ENCODE measurements at regions not wholly inside any gene's neighbourhood (a gene's known extent, or its start where the extent isn't known, plus 50 kb on each side); places are given as distances from the start of the nearest gene placed in this dataset.
"Not testable (repeated sequence)": the region's sequence is repeated elsewhere in the genome, so short reads cannot be mapped to it uniquely, and the experiment has no call there.

DNA sequence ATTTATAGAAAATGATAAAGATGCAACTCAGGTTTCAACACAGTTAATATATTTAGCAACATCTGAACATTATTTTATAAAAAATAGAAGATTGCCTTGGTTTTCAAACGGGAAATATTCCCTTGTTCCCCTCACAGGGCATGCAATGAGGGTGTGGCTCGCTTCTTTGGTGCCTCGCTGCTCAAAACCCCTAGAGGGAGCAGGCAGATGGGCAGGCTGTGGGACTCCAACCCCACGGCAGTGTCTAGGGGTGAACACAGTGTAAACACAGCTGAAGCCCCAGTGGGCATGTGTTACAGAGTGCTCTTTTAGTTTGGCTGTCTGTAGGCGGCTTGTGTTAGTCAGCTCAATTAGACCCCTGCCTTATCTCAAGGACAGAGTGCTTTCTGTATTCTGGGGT, 560.8 kb upstream of the IMPG1 start:
- DNase-seq: no peak

DNA sequence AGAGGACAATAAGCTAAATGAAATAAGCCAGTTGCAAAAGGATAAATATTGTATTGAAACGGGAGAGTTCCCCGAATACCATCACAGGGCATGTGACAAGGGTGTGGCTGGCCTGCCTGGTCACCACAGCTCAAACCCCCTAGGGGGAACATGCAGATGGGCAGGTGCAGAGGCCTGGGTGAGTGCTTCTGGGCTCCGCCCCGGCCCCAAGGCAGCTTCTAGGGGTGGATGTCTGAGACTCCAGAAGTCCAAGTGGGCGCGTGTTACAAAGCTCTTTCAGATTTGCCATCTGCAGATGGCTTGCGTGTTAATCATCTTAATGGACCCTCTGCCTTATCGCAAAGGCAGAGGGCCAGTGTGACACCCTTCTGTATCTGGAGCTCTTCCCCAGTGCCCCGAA, 559.2 kb upstream of the IMPG1 start:
- DNase-seq: no peak

DNA sequence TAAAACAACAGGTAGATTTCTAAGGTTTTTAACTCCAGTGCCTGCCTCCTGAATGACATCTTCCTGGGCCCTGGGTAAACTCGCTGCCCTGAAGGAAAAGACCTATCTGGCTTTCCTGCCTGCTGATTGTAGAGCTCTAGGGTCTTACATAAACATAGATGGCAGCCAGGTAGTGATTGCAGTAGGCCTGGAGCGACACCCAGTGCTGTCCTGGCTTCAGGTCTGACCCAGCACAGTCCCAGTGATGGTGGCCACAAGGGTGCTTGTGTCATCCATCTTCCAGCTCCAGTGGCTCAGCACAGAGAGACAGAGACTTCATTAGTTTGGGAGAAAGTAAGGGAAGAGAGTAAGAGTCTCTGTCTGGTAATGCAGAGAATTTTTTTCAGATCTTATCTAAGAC, 542.9 kb upstream of the IMPG1 start:
- DNase-seq: no peak

DNA sequence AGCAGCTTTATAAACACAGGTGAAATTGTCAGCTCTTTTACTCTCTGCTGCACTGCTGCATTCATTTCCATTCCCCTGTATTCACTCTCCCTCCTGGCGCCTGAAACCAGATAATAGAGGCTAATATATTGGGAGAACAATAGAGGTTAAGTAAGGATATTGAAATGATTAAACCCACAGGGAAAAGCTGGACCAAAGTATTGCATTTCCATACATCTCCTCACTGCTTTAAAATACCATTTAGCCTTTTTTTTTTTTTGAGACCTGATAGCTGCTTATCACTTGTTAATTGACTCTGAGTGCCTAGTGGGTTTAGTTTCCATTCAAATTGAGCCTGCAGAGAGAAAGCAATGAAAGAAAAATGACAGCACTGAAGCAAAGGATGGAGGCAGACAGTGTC, 540.5 kb upstream of the IMPG1 start:
- no peak for DNase-seq

DNA sequence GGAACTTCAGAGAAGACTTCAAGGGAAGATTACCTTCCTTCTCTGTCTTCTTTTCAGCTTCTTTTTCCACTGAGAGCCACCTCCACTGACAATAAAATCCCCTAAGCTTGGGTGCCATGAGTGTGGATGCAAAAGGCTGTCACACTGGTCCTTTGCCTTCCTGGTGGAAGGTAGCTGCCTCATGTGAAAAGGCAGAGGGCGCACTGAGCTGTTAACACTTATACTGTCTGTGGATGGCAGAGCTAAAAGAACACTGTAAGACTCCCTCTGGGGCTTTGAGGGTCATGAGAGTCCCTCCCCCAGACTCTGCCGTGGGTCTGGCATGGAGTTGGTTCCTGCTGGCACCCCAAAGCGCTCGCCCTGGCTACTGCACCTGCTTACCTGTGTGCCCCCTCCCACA, 536.7 kb upstream of the IMPG1 start:
- DNase-seq: no peak

DNA sequence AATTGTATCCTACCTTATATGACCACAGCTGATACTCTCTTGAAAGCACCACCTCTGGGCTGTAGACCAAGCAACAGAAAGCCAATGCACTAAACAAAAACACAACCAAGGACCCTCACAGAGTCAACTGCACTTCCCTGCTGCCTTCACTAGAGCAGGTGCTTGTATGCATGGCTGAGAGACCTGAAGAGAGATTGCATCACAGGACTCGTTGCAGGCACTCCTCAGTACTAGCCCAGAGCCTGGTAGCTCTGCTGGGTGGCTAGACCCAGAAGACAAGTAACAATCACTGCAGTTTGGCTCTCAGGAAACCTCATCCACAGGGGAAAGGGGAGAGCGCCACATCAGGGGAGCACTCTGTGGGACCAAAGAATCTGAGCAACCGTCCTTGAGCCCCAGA, 521.6 kb upstream of the IMPG1 start:
- no peak for DNase-seq

DNA sequence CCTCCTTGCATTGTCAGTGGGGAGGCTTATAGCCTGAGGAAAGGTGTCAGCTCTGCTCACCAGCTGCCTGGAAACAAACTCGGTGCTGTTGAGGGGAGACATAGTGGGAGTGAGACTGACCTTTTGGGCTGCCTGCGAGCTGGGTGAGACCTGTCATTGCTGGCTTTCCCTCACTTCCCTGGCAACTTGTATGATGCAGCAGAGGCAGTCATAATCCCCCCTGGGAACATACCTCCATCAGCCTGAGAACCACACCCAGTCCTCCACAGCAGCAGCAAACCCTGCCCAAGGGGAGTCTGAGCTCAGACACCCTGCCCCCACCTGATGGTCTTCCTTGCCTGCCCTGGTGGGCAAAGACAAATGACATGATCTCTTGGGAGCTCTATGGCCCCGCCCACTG, 521.2 kb upstream of the IMPG1 start:
- DNase-seq: no peak

DNA sequence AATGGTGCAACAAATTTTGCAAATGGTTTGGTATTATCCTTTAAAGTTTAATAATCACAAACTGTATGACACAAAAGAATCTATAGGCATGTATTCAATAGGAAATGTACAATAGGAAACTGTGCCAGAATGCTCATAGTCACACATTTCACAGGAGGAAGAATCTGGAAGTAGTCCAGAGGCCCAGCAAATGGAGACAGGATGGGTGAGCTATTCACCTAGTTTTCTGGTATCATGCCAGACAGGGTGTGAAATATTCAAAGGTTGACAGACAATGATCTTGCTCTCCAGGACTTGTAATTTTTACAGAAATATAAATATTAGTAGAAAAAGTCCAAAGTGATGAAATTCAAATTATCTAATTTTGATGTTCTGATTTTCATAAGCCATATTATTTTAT, 520.1 kb upstream of the IMPG1 start:
- no peak for DNase-seq

DNA sequence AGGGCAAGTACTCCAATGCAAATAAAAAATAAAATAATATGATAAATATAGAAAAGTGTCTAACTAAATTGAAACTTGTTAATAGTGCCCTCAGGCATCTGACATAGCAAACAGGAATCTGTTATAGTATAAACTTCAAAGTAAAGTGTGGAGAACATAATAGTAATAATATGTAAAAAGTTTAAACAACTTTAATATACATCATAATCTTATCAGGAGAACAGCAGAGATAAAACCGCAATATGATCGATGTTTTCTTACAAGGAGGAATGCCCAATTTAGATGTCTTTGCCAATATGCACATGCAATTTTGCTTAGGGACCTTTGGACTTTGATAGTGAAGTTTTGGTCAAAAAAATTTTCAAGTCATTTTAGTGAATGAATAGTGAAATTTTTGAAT, 514.8 kb upstream of the IMPG1 start:
- DNase-seq: no peak

DNA sequence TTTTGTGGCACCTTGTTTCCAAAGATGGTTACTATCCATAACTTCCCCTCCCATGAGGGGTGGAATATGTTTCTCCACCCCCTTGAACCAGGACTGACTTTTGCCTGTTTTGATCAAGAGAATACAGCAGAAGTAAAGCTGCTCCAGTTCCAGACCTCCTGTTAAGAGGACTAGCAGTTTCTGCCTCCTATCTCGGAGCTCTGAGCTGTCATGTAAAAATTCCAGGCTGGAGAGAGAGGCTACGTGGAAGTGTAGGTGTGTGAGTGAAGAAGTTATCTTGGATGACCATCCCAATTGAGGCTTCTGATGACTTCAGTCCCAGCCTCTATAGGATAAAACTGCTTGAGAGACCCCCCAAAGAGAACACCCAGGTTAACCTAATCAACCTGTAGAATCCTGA, 511.7 kb upstream of the IMPG1 start:
- DNase-seq: no peak

DNA sequence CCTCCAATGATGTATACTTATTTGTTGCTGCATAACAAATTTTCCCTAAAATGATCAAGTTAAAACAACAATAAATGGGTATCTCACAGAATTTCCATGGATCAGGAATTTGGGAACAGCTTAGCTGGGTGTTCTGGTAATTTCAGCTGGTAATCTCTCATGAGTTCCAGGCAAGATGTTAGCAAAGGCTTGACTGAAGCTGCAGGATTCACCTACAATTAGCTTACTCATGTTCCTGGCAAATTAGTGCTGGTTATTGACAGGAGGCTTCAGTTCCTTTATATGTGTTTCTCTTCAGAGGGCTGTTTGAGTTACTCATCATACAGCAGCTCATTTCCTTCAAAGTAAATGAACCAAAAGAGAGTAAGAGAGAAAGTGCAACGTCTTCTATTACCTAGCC, 506.3 kb upstream of the IMPG1 start:
- DNase-seq: no peak

DNA sequence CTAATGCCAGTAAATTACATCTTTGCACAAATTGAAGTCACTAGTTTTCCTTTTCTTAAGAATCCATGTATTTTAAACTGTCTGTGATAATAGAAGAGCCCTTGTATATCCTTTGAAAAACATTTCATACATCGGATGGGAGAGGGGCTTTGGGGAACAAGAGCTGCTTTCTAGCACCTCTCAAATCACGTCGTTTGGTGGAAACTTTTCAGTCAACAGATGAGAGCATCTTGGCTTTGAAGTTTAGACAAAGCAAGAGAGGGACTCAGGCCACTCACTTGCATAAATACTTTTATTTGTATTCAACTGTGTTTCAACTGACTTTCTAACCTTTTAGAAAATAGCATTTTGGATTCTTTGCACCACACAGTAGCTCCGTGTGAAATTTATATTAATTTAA, 502.3 kb upstream of the IMPG1 start:
- no peak for DNase-seq

DNA sequence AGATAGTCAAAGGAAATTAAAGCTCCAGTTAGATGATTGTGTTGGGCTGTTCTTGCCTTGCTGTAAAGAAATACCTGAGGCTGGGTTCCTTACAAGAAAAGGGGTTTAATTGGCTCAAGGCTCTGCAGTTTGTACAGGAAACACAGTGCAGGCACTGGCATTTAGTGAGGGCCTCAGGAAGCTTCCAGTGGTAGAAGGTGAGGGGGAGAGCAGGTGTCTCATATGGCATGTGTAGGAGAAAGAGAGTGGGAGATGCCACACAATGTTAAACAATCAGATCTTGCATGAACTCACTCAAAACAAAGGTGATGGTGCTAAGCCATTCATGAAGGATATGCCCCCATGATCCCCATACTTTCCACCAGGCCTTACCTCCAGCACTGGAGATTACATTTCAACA, 493.5 kb upstream of the IMPG1 start:
- DNase-seq: no peak

DNA sequence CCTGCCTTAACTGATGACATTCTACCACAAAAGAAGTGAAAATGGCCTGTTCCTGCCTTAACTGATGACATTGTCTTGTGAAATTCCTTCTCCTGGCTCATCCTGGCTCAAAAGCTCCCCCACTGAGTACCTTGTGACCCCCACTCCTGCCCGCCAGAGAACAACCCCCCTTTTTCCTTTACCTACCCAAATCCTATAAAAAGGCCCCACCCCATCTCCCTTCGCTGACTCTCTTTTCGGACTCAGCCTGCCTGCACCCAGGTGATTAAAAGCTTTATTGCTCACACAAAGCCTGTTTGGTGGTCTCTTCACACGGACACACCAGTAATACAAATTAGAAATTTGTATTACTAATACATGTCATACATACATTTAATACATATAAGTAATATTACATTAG, 489.9 kb upstream of the IMPG1 start:
- DNase-seq: not testable (repeated sequence)

DNA sequence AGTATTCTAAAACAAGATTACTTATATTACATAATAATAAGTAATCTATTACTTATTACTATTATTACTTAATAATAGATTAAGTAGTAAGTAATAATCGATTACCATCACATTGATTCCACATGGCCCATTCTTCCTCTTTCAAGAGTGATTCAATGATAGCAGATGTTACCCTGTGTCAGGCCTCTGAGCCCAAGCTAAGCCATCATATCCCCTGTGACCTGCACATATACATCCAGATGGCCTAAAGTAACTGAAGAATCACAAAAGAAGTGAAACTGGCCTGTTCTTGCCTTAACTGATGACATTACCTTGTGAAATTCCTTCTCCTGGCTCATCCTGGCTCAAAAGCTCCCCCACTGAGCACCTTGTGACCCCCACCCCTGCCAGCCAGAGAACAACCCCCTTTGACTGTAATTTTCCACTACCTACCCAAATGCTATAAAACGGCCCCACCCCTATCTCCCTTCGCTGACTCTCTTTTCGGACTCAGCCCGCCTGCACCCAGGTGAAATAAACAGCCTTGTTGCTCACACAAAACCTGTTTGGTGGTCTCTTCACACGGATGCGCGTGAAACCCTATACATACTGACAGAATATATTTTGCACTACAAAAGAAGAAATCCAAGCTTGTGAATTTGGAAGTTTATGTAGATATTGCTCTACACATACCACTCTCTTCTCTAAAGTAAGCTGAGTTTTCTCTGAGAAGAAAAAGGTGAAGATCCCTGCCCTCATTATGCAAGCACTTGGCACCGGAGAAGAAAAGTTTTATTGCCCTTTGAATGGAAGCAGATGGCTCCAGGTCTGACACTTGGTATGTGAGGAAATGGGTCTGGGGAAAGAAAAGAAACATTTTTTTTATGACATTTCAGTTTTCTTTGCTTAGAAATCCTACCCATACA, 488.6 kb upstream of the IMPG1 start:
- DNase-seq: not testable (repeated sequence)

DNA sequence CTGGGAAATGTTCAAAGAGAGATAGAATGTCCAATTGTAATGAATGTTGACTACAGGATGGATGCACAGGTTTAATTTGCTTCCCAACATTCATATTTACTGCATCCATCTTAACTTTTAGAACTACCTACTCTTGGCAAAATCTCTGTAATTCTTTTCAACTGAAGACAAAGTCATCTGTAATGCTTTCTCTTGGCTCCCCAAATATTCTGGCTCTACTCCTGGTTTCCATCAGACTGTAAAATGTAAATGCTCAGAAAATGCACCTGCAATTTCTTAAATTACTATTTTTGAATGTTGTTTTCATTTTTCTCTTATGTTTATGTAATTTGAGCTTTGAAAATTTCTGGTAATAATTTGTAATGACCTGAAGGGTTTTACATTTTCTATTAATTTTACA, 480.8 kb upstream of the IMPG1 start:
- DNase-seq: no peak

DNA sequence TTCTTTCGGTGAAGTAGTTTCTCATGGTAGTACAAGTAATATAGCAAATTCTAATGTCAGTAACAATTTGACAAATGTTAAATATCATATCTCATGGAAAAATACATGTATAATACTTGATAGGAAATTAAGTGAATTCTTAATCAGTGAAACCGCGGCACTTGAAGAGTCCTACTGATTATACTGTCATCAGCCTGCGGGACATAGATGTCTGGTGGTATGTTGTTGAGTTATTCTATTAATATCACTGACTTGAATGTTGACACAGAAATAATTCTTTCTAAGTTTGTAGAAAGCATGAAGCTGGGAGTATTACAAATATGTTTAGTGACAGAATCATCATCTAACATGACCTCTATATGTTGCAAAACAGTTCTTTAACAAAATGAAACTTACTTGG, 479.8 kb upstream of the IMPG1 start:
- no peak for DNase-seq

DNA sequence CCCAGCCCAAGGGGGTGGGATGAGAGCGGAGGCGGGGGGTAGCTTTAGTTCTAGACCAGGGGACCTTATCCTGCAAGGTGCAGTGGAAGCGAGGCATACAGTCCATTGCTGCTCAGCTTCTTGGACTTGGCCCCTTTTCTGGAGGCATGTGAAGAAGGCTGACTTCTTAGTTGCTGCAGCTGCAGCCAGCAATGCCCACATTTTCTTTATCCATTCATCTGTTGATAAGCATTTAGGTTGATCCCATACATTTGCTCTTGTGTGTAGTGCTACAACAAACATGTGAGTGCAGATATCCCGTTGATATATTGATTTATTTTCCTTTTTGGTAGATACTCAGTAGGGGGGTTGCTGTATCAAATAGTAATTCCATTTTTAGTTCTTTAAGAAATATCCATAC, 461.2 kb upstream of the IMPG1 start:
- DNase-seq: no peak

DNA sequence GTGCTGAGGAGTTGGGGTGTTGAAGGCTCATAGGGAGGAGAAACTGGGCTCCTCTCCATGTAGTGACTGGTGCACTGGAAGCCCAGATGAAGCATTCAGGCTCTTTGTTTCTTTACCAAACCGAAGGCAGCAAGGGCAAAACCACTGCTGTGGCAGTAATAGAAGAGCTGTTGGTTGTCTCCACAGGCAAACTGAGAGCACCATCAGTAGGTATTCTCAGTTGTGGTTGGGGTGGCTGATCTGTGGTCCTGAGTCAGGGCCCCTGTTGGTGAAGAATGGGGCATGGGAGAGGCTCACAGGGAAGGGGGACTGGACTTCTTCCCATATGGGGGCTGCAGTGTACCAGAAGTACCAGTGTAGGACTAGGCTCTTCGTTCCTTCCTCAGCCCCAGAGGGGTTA, 460.2 kb upstream of the IMPG1 start:
- DNase-seq: no peak

DNA sequence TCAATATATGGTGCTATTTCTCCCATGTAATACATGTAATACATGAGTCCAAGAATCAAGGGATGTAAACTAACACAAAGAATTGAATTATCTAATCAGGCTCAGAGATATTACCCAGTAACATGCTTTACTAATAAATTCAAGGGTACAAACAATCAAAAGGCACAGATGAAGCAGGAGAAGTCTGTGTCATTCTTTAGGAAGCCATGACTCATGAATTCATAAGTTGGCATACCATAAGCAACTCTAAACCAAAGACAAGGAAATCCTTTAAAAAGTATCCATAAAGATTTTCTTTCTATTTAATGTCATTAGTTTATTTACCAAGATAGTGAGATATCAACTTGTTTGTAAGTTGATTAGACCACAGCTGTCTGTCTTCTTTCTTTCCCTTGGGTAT, 446.0 kb upstream of the IMPG1 start:
- no peak for DNase-seq

DNA sequence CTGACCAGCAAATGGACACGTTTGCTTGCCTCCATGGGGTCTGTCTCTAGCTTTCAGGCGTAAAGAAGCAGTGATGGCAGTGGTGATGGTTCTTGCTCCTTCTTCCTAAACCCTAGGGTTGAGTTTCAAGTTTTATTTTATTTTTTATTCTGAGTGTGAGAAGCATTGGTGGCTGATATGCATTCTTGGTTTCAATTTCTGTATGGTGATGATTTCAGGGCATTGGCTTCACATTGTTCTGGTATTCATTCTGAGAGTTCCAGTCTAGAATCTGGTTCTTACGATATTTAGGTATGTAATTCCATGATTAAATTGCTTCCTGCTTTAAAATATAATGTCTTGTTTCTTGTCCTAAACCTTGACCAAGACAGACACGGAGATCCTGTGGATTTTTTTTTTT, 444.5 kb upstream of the IMPG1 start:
- no peak for DNase-seq

DNA sequence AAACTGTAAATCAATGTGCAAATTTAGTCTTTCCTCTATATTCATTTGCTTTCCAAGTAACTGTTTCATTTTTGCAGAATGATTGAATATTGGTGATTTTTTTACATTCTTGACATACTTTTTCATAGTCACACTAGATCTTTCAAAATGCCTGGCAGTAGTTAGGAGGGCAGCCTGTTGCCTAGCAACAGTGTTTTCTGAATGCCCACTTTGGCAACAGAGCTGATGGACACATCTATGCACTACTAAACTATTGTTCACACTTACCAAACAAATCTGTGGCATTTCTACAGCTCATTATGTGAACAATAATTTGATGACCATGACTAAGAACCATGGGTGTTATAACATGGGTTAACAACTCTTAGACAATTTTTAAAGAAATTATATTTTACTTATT, 438.0 kb upstream of the IMPG1 start:
- DNase-seq: no peak

DNA sequence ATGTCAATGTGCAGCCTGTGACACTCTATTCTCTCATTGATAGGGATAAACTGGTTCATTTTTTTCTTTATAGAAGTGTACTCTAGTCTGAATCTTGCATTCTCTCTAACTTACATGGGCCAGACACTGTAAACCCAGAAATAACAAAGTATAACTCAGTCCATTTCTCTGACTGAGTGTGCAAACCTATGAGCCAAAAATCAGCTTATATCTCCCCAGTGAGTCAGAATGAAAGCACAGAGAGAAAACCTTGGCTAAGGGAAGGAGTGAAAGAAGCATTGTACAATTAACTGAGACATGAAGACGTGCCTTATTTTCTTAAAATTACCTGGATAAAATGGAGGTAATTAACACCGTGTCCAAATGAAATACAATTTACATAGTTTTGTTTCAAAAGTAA, 436.9 kb upstream of the IMPG1 start:
- DNase-seq: no peak

DNA sequence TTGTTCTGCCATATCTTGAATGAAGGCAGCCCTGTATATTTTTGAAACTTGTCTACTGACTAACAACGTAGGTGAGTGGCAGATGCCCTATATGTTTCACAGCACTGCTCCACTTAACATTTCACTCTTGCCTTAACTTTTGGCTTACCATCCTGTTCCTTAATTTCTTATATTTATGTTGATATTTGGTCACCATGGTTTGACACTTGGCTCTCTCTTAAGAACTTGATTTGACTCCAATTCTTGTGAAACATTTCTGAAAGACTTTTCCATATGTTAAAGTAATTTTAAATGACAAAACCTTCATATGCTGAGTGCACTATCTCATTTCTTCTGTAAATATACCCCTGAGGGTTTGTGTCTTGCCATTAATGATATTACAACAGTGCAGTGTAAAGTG, 434.3 kb upstream of the IMPG1 start:
- no peak for DNase-seq

DNA sequence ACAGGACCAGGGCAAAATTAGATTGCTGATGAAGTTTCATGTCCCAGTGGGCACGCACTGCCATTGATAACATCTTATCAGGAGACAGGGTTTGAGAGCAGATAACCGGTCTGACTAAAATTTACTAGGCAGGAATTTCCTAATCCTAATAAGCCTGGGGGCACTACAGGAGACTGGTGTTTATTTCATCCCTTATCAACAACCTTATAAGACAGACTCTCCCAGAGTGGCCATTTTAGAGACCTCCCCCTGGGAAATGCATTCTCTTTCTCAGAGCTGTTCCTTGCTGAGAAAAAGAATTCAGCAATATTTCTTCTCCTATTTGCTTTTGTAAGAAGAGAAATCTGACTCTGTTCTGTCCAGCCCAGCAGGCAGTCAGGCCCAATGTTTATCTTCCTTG, 423.4 kb upstream of the IMPG1 start:
- DNase-seq: no peak
